WTC11 (cell line): ENCODE measurements at regions not wholly inside any gene's neighbourhood (a gene's known extent, or its start where the extent isn't known, plus 50 kb on each side); places are given as distances from the start of the nearest gene placed in this dataset.
A peak's percentile ranks its signal among the peaks of the same experiment; 100 is the strongest.

Source experiments
- ATAC-seq: fragments of 200-7000 bp; cut with Tn5 transposase; 2 replicates; pipeline ENCODE4 v1.10.0; 2021; ENCODE audit warnings: mild to moderate bottlenecking, moderate library complexity
- CTCF ChIA-PET: fragments of 300-600 bp; sonication (Branson Sonifier 250); formaldehyde crosslinking; loops from one replicate; lab custom pipeline; 2021; ENCODE audit warnings: antibody characterized with exemption; lab: Charles Lee
- POLR2A ChIA-PET: fragments of 350-600 bp; sonication (Branson Sonifier 250); formaldehyde crosslinking; loops from one replicate; lab custom pipeline; 2021; ENCODE audit warnings: antibody characterized with exemption; lab: Charles Lee
- DNase-seq: peaks from one replicate; pipeline ENCODE4 v3.0.0; 2021; ENCODE audit warnings: low spot score
- H3K27ac Mint-ChIP-seq: 2 replicates; pipeline ENCODE4 v1.8.0; 2021; ENCODE audit warnings: mixed read lengths
- H3K27me3 Mint-ChIP-seq: 2 replicates; pipeline ENCODE4 v1.8.0; 2021; ENCODE audit warnings: low read depth, mild to moderate bottlenecking, moderate library complexity, mixed read lengths
- H3K36me3 Mint-ChIP-seq: 2 replicates; pipeline ENCODE4 v1.8.0; 2021; ENCODE audit warnings: mixed read lengths
- H3K4me1 Mint-ChIP-seq: 2 replicates; pipeline ENCODE4 v1.8.0; 2022; ENCODE audit warnings: mixed read lengths
- H3K4me3 Mint-ChIP-seq: 2 replicates; pipeline ENCODE4 v1.8.0; 2021; ENCODE audit warnings: mild to moderate bottlenecking, moderate library complexity, mixed read lengths
- H3K9me3 Mint-ChIP-seq: 2 replicates; pipeline ENCODE4 v1.8.0; 2021; ENCODE audit warnings: mixed read lengths
- ATF2 ChIP-seq: sonication (generic); formaldehyde crosslinking; IDR thresholded peaks from 2 replicates; pipeline ENCODE4 v1.8.1; 2022; ENCODE audit warnings: low read depth, missing genetic modification reagents, borderline replicate concordance
- ATF6 ChIP-seq: sonication (generic); formaldehyde crosslinking; IDR thresholded peaks from 2 replicates; pipeline ENCODE4 v1.8.1; 2023; ENCODE audit warnings: mild to moderate bottlenecking, missing genetic modification reagents
- CBFB ChIP-seq: sonication (generic); formaldehyde crosslinking; IDR thresholded peaks from 2 replicates; pipeline ENCODE4 v1.8.1; 2022; ENCODE audit warnings: mild to moderate bottlenecking, low read depth, missing genetic modification reagents
- CREB1 ChIP-seq: sonication (generic); formaldehyde crosslinking; IDR thresholded peaks from 2 replicates; pipeline ENCODE4 v1.8.0; 2023; ENCODE audit warnings: mild to moderate bottlenecking, missing genetic modification reagents
- EMX1 ChIP-seq: fragments of 250-450 bp; sonication (Bioruptor Pico); IDR thresholded peaks from 2 replicates; pipeline ENCODE4 v1.8.0; 2021; ENCODE audit warnings: mild to moderate bottlenecking
- ETV6 ChIP-seq: sonication (generic); formaldehyde crosslinking; IDR thresholded peaks from 2 replicates; pipeline ENCODE4 v1.8.1; 2022; ENCODE audit warnings: mild to moderate bottlenecking, missing genetic modification reagents
- FOXK1 ChIP-seq: sonication (generic); formaldehyde crosslinking; IDR thresholded peaks from 2 replicates; pipeline ENCODE4 v1.8.0; 2022; ENCODE audit warnings: mild to moderate bottlenecking, moderate library complexity, missing genetic modification reagents
- JUN ChIP-seq: sonication (generic); formaldehyde crosslinking; IDR thresholded peaks from 2 replicates; pipeline ENCODE4 v1.8.0; 2023; ENCODE audit warnings: mild to moderate bottlenecking, missing genetic modification reagents
- MYBL2 ChIP-seq: sonication (generic); formaldehyde crosslinking; IDR thresholded peaks from 2 replicates; pipeline ENCODE4 v1.8.1; 2023; ENCODE audit warnings: mild to moderate bottlenecking, moderate library complexity, missing genetic modification reagents
- PRRX2 ChIP-seq: fragments of 250-450 bp; sonication (Bioruptor Pico); IDR thresholded peaks from 2 replicates; pipeline ENCODE4 v1.8.0; 2021; ENCODE audit warnings: mild to moderate bottlenecking
- ZBTB21 ChIP-seq: sonication (generic); formaldehyde crosslinking; IDR thresholded peaks from 2 replicates; pipeline ENCODE4 v1.8.1; 2023; ENCODE audit warnings: mild to moderate bottlenecking, missing genetic modification reagents, borderline replicate concordance
- ZNF121 ChIP-seq: sonication (generic); formaldehyde crosslinking; IDR thresholded peaks from 2 replicates; pipeline ENCODE4 v1.8.0; 2023; ENCODE audit warnings: missing genetic modification reagents
- ZNF423 ChIP-seq: fragments of 250-450 bp; sonication (Bioruptor Pico); IDR thresholded peaks from 2 replicates; pipeline ENCODE4 v2.1.2; 2022; ENCODE audit warnings: mild to moderate bottlenecking, moderate library complexity
- ZNF425 ChIP-seq: fragments of 250-450 bp; sonication (Bioruptor Pico); conservative IDR thresholded peaks from 2 replicates; pipeline ENCODE4 v1.9.0; 2021; ENCODE audit warnings: mild to moderate bottlenecking
- ZNF671 ChIP-seq: fragments of 250-450 bp; sonication (Bioruptor Pico); IDR thresholded peaks from 2 replicates; pipeline ENCODE4 v1.8.0; 2021; ENCODE audit warnings: mild to moderate bottlenecking
- TF ChIP-seq, protein P1 (sequence below): sonication (generic); formaldehyde crosslinking; IDR thresholded peaks from 2 replicates; pipeline ENCODE4 v1.8.0; 2022; ENCODE audit warnings: mild to moderate bottlenecking, missing genetic modification reagents
- TF ChIP-seq, protein P2 (sequence below): sonication (generic); formaldehyde crosslinking; IDR thresholded peaks from 2 replicates; pipeline ENCODE4 v1.8.0; 2022; ENCODE audit warnings: mild to moderate bottlenecking, missing genetic modification reagents
- TF ChIP-seq, protein P3 (sequence below): sonication (generic); formaldehyde crosslinking; IDR thresholded peaks from 2 replicates; pipeline ENCODE4 v1.8.0; 2023; ENCODE audit warnings: missing genetic modification reagents, mild to moderate bottlenecking, borderline replicate concordance

- peaks cover 4% of the 10 kb centered on the region; the same call in 1 of the 2 replicates for H3K9me3 Mint-ChIP-seq
- ChIA-PET POLR2A (interaction anchor here (0.8 kb wide), 1 partner anchor 101 kb away, joined by 3 read pairs; the partner anchor contains the start of gene ZNF438), CTCF (interaction anchor here (0.8 to 1.6 kb wide), 2 partner anchors 358 to 381 kb away, joined by 5 read pairs; no protein-coding TSS in a partner anchor)
- TF ChIP-seq ZNF671 (CRISPR knock-in tag): no peak
- TF ChIP-seq ZNF423 (CRISPR knock-in tag): no peak
- no peak for TF ChIP-seq FOXK1
- no peak for TF ChIP-seq MYBL2 (CRISPR knock-in tag)
- TF ChIP-seq, protein P1, sequence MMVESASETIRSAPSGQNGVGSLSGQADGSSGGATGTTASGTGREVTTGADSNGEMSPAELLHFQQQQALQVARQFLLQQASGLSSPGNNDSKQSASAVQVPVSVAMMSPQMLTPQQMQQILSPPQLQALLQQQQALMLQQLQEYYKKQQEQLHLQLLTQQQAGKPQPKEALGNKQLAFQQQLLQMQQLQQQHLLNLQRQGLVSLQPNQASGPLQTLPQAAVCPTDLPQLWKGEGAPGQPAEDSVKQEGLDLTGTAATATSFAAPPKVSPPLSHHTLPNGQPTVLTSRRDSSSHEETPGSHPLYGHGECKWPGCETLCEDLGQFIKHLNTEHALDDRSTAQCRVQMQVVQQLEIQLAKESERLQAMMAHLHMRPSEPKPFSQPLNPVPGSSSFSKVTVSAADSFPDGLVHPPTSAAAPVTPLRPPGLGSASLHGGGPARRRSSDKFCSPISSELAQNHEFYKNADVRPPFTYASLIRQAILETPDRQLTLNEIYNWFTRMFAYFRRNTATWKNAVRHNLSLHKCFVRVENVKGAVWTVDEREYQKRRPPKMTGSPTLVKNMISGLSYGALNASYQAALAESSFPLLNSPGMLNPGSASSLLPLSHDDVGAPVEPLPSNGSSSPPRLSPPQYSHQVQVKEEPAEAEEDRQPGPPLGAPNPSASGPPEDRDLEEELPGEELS (CRISPR knock-in tag): no peak
- TF ChIP-seq ATF6 (CRISPR knock-in tag): no peak
- TF ChIP-seq EMX1 (CRISPR knock-in tag): no peak
- no peak for TF ChIP-seq ZBTB21 (CRISPR knock-in tag)
- TF ChIP-seq ZNF425: no peak
- TF ChIP-seq ETV6 (CRISPR knock-in tag): no peak
- no peak for TF ChIP-seq ATF2
- TF ChIP-seq, protein P2, sequence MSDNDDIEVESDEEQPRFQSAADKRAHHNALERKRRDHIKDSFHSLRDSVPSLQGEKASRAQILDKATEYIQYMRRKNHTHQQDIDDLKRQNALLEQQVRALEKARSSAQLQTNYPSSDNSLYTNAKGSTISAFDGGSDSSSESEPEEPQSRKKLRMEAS (CRISPR knock-in tag): no peak
- no peak for TF ChIP-seq ZNF121 (CRISPR knock-in tag)
- TF ChIP-seq JUN (CRISPR knock-in tag): no peak
- TF ChIP-seq CREB1: no peak
- no peak for TF ChIP-seq PRRX2 (CRISPR knock-in tag)
- TF ChIP-seq CBFB (CRISPR knock-in tag): no peak
- TF ChIP-seq, protein P3, sequence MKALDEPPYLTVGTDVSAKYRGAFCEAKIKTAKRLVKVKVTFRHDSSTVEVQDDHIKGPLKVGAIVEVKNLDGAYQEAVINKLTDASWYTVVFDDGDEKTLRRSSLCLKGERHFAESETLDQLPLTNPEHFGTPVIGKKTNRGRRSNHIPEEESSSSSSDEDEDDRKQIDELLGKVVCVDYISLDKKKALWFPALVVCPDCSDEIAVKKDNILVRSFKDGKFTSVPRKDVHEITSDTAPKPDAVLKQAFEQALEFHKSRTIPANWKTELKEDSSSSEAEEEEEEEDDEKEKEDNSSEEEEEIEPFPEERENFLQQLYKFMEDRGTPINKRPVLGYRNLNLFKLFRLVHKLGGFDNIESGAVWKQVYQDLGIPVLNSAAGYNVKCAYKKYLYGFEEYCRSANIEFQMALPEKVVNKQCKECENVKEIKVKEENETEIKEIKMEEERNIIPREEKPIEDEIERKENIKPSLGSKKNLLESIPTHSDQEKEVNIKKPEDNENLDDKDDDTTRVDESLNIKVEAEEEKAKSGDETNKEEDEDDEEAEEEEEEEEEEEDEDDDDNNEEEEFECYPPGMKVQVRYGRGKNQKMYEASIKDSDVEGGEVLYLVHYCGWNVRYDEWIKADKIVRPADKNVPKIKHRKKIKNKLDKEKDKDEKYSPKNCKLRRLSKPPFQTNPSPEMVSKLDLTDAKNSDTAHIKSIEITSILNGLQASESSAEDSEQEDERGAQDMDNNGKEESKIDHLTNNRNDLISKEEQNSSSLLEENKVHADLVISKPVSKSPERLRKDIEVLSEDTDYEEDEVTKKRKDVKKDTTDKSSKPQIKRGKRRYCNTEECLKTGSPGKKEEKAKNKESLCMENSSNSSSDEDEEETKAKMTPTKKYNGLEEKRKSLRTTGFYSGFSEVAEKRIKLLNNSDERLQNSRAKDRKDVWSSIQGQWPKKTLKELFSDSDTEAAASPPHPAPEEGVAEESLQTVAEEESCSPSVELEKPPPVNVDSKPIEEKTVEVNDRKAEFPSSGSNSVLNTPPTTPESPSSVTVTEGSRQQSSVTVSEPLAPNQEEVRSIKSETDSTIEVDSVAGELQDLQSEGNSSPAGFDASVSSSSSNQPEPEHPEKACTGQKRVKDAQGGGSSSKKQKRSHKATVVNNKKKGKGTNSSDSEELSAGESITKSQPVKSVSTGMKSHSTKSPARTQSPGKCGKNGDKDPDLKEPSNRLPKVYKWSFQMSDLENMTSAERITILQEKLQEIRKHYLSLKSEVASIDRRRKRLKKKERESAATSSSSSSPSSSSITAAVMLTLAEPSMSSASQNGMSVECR (CRISPR knock-in tag): no peak
- no peaks in the 10 kb centered on the region for H3K36me3 Mint-ChIP-seq
- H3K4me1 Mint-ChIP-seq: peaks cover 34% of the 10 kb centered on the region
- peaks cover 9% of the 10 kb centered on the region; the same call in 1 of the 2 replicates for H3K27me3 Mint-ChIP-seq
- peak overlapping the region; percentile 37; the same call in 1 of the 2 replicates for H3K4me3 Mint-ChIP-seq
- ATAC-seq (no peak), DNase-seq (no peak)
- H3K27ac Mint-ChIP-seq: no peak overlapping the region
These were observed 101.1 kb upstream of the ZNF438 start for GRCh38 chr10:31132681-31133244.
